Activated CD8-positive, alpha-beta T cell treated with anti-CD3 and anti-CD28 coated beads, Interleukin-2, amount 10 ng/mL, durations not matched to agents 7 days and 5 days (primary cell): ENCODE measurements at regions not wholly inside any gene's neighbourhood (a gene's known extent, or its start where the extent isn't known, plus 50 kb on each side); places are given as distances from the start of the nearest gene placed in this dataset.
"Not testable (repeated sequence)": the region's sequence is repeated elsewhere in the genome, so short reads cannot be mapped to it uniquely, and the experiment has no call there.

Experiments
- ATAC-seq: fragments of 150-1000 bp; cut with Tn5 transposase; one replicate; pipeline ENCODE4 v1.10.0; 2021; ENCODE audit warnings: moderate library complexity
- CTCF ChIA-PET: fragments of 350-600 bp; sonication (Branson Sonifier 250); formaldehyde crosslinking; loops from one replicate; lab custom pipeline; 2021; ENCODE audit warnings: antibody characterized with exemption; lab: Charles Lee
- POLR2A ChIA-PET: fragments of 350-600 bp; sonication (Branson Sonifier 250); formaldehyde crosslinking; loops from one replicate; lab custom pipeline; 2021; ENCODE audit warnings: antibody characterized with exemption; lab: Charles Lee
- DNase-seq: peaks from one replicate; pipeline ENCODE4 v3.0.0-alpha.2; 2020
- H3K27ac Mint-ChIP-seq: one replicate; pipeline ENCODE4 v1.8.0; 2021; ENCODE audit warnings: mild to moderate bottlenecking, mixed read lengths
- H3K27me3 Mint-ChIP-seq: one replicate; pipeline ENCODE4 v1.8.0; 2021; ENCODE audit warnings: low read depth, mixed read lengths
- H3K36me3 Mint-ChIP-seq: one replicate; pipeline ENCODE4 v1.8.0; 2021; ENCODE audit warnings: low read depth, mixed read lengths
- H3K4me1 Mint-ChIP-seq: one replicate; pipeline ENCODE4 v1.8.0; 2021; ENCODE audit warnings: low read depth, mixed read lengths
- H3K4me3 Mint-ChIP-seq: one replicate; pipeline ENCODE4 v1.8.0; 2021; ENCODE audit warnings: mild to moderate bottlenecking, mixed read lengths
- H3K9me3 Mint-ChIP-seq: one replicate; pipeline ENCODE4 v1.8.0; 2022; ENCODE audit warnings: mixed read lengths; ENCODE audit not compliant: insufficient read depth

GRCh38 chr14:44745371-44745770, 216.4 kb downstream of the KLHL28 start:
- Mint-ChIP-seq H3K27ac (no peak overlapping the region), H3K4me1 (no peaks in the 10 kb centered on the region), H3K27me3 (no peaks in the 10 kb centered on the region), H3K4me3 (no peak overlapping the region), H3K36me3 (no peaks in the 10 kb centered on the region), H3K9me3 (no peaks in the 10 kb centered on the region)
- ChIA-PET POLR2A (no interaction called here), CTCF (no interaction called here)
- DNase-seq (no peak), ATAC-seq (no peak)

GRCh38 chr14:44742202-44742601, 219.5 kb downstream of the KLHL28 start:
- no peaks in the 10 kb centered on the region for H3K9me3 Mint-ChIP-seq
- no peak overlapping the region for H3K4me3 Mint-ChIP-seq
- no peaks in the 10 kb centered on the region for H3K4me1 Mint-ChIP-seq
- ChIA-PET CTCF (no interaction called here), POLR2A (no interaction called here)
- DNase-seq = no peak
- ATAC-seq = no peak
- H3K27me3 Mint-ChIP-seq = no peaks in the 10 kb centered on the region
- H3K27ac Mint-ChIP-seq = no peak overlapping the region
- H3K36me3 Mint-ChIP-seq = no peaks in the 10 kb centered on the region

DNA sequence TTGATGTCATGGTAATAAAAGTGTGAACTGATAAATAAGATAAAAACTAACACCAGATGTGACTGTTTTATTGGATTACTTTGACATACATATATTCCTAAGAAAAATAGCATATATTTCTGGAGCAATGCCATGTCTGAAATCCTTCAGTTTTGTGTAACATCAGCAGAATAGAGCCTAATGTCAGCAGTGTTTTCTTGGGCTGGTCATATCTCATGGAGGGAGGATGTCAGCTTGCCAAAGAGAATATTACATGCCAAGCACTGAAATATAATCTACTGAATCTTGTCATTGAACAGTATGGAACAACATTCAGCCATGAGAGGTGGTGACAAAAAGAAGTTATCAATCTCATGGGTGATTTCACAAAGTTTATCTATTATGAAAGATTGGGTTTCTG, 220.3 kb downstream of the KLHL28 start:
- Mint-ChIP-seq H3K9me3 (no peaks in the 10 kb centered on the region), H3K27me3 (no peaks in the 10 kb centered on the region), H3K36me3 (no peaks in the 10 kb centered on the region), H3K4me1 (no peaks in the 10 kb centered on the region), H3K27ac (no peak overlapping the region), H3K4me3 (no peak overlapping the region)
- ChIA-PET CTCF (no interaction called here), POLR2A (no interaction called here)
- ATAC-seq = no peak
- no peak for DNase-seq

DNA sequence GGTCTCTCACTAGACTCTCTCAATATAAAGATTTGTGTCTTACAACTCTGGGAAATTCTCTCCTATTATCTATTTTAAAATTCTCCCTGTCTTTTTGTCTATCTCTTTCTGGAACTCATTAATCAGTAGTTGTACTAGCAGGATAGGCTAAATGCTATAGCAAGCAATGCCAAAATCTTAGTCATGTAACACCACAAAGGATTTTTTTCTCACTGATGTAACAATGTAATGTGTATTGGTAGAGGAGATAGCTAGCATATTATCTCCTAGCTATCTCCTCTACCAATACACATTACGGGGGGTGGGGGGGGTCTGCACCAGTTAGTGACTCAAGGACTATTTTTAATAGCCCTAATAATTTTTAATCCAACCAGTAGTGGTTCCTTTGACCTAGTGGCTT, 225.4 kb downstream of the KLHL28 start:
- Mint-ChIP-seq H3K36me3 (no peaks in the 10 kb centered on the region), H3K9me3 (no peaks in the 10 kb centered on the region), H3K27ac (no peak overlapping the region), H3K4me3 (no peak overlapping the region), H3K4me1 (no peaks in the 10 kb centered on the region), H3K27me3 (no peaks in the 10 kb centered on the region)
- no peak for DNase-seq
- no peak for ATAC-seq
- ChIA-PET POLR2A (interaction anchor here (0.6 kb wide), 1 partner anchor 620 kb away, joined by 3 read pairs; no protein-coding TSS in a partner anchor), CTCF (no interaction called here)

- Mint-ChIP-seq H3K27ac (no peak overlapping the region), H3K36me3 (no peaks in the 10 kb centered on the region), H3K4me1 (no peaks in the 10 kb centered on the region), H3K27me3 (no peaks in the 10 kb centered on the region), H3K9me3 (no peaks in the 10 kb centered on the region), H3K4me3 (no peak overlapping the region)
- POLR2A ChIA-PET = no interaction called here
- DNase-seq (no peak), ATAC-seq (no peak)
- CTCF ChIA-PET = no interaction called here
Observed at GRCh38 chr14:44732144-44732543, 225.1 kb upstream of the FSCB start.

DNA sequence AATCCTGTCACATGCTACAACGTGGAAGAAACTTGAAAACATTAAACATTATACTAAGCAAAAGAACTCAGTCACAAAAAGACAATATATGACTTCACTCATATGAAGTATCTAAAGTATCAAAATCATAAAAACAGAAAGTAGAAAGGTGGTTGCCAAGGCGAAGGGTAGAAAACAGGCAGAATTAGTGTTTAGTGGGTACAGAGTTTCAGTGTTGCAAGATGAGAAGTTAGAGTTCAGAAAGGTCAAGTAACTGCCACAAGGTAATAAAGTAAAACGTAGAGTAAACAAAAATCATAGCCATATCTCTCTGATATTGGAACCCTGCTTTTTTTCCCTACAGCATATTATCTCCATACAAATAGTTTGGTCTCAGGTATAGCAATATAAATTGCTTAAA, 223.8 kb upstream of the FSCB start:
- Mint-ChIP-seq H3K27me3 (no peaks in the 10 kb centered on the region), H3K4me3 (no peak overlapping the region), H3K27ac (no peak overlapping the region), H3K36me3 (no peaks in the 10 kb centered on the region), H3K4me1 (no peaks in the 10 kb centered on the region), H3K9me3 (no peaks in the 10 kb centered on the region)
- ATAC-seq = no peak
- ChIA-PET CTCF (no interaction called here), POLR2A (no interaction called here)
- no peak for DNase-seq

GRCh38 chr14:44721395-44721794, 214.3 kb upstream of the FSCB start:
- peaks cover 15% of the 10 kb centered on the region for H3K9me3 Mint-ChIP-seq
- CTCF ChIA-PET, H3K27me3 Mint-ChIP-seq, POLR2A ChIA-PET, DNase-seq, ATAC-seq, H3K4me3 Mint-ChIP-seq, H3K4me1 Mint-ChIP-seq, H3K36me3 Mint-ChIP-seq, H3K27ac Mint-ChIP-seq: not testable (repeated sequence)

DNA sequence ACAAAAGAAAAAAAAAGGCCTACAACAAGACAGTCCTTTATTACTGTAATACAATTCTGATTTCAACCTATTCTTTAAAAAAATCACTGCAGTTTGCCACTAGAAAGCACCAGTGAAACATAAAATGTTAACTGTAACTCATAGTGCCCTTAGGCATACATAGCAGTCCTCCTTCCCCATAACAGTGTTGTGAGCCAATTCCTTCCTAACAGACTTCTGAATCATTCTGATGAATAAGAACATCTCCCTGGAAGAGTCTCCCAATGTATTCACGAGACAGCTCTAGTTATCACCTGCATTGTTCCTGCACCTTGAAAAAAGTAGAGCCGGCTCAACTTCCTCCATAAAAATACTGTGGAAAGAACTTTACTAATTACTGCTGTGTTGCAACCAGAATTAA, 213.6 kb upstream of the FSCB start:
- ATAC-seq (no peak), DNase-seq (no peak)
- Mint-ChIP-seq H3K9me3 (peaks cover 15% of the 10 kb centered on the region), H3K4me3 (no peak overlapping the region), H3K4me1 (no peaks in the 10 kb centered on the region), H3K36me3 (no peaks in the 10 kb centered on the region), H3K27me3 (no peaks in the 10 kb centered on the region), H3K27ac (no peak overlapping the region)
- ChIA-PET CTCF (no interaction called here), POLR2A (no interaction called here)

- Mint-ChIP-seq H3K4me3 (no peak overlapping the region), H3K27me3 (no peaks in the 10 kb centered on the region), H3K4me1 (no peaks in the 10 kb centered on the region), H3K27ac (no peak overlapping the region), H3K9me3 (peaks cover 3% of the 10 kb centered on the region), H3K36me3 (no peaks in the 10 kb centered on the region)
- CTCF ChIA-PET = no interaction called here
- DNase-seq (no peak), ATAC-seq (no peak)
- POLR2A ChIA-PET = no interaction called here
Observed at GRCh38 chr14:44712024-44712815, 205.1 kb upstream of the FSCB start.

GRCh38 chr14:44701563-44702263, 194.6 kb upstream of the FSCB start:
- Mint-ChIP-seq H3K4me1 (no peaks in the 10 kb centered on the region), H3K27ac (no peak overlapping the region), H3K27me3 (no peaks in the 10 kb centered on the region), H3K4me3 (no peak overlapping the region), H3K9me3 (no peaks in the 10 kb centered on the region), H3K36me3 (no peaks in the 10 kb centered on the region)
- DNase-seq (no peak), ATAC-seq (no peak)
- ChIA-PET CTCF (no interaction called here), POLR2A (no interaction called here)

DNA sequence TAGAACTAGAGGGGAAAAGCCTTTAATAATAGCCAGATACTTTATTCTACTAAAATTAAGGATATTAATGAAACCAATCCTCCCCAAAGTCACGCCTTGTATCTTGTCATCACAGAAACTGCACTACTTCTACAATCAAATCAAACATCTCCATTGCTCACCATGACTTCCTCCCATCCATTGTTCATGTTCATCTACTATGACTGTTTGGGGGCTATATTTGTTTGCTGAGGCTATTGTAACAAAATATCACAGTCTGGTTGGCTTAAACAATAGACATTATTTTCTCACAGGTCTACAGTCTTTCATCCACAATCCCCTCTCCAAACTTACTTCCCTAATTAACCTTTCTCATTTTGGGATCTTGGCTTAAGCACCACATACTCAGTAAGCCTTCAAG, 193.6 kb upstream of the FSCB start:
- ChIA-PET POLR2A (no interaction called here), CTCF (no interaction called here)
- Mint-ChIP-seq H3K36me3 (no peaks in the 10 kb centered on the region), H3K4me1 (no peaks in the 10 kb centered on the region), H3K27me3 (no peaks in the 10 kb centered on the region), H3K4me3 (no peak overlapping the region), H3K27ac (no peak overlapping the region), H3K9me3 (no peaks in the 10 kb centered on the region)
- ATAC-seq (no peak), DNase-seq (no peak)

- ATAC-seq (no peak), DNase-seq (no peak)
- H3K4me1 Mint-ChIP-seq = no peaks in the 10 kb centered on the region
- H3K27ac Mint-ChIP-seq = no peak overlapping the region
- H3K4me3 Mint-ChIP-seq = no peak overlapping the region
- H3K27me3 Mint-ChIP-seq = no peaks in the 10 kb centered on the region
- no peaks in the 10 kb centered on the region for H3K36me3 Mint-ChIP-seq
- ChIA-PET CTCF (no interaction called here), POLR2A (no interaction called here)
- no peaks in the 10 kb centered on the region for H3K9me3 Mint-ChIP-seq
Observed at GRCh38 chr14:44700184-44700583, 193.1 kb upstream of the FSCB start.
